NCI-H2081 (cell line): ENCODE measurements at regions not wholly inside any gene's neighbourhood (a gene's known extent, or its start where the extent isn't known, plus 50 kb on each side); places are given as distances from the start of the nearest gene placed in this dataset.

Experiments used
- DNase-seq, 2 experiments: peaks; one replicate each; lab custom pipeline; 2025; lab: John Stamatoyannopoulos, UW

GRCh38 chr7:51521054-51521453 is 204.4 kb upstream of the COBL start:
- DNase-seq: no peak

- DNase-seq: no peak
Observed at GRCh38 chr7:51518646-51519045, 202.0 kb upstream of the COBL start.

GRCh38 chr7:51517187-51517586 is 200.6 kb upstream of the COBL start:
- no peak for DNase-seq

- DNase-seq: no peak
Observed at GRCh38 chr7:51501620-51502019, 185.0 kb upstream of the COBL start.

- DNase-seq: no peak
Observed at GRCh38 chr7:51482976-51483375, 166.4 kb upstream of the COBL start.

GRCh38 chr7:51481421-51481820 is 164.8 kb upstream of the COBL start:
- no peak for DNase-seq

GRCh38 chr7:51477819-51478218 is 161.2 kb upstream of the COBL start:
- no peak for DNase-seq

GRCh38 chr7:51477323-51477722 is 160.7 kb upstream of the COBL start:
- DNase-seq: no peak

GRCh38 chr7:51476026-51476425 is 159.4 kb upstream of the COBL start:
- no peak for DNase-seq

GRCh38 chr7:51472873-51473272 is 156.3 kb upstream of the COBL start:
- DNase-seq: no peak

- DNase-seq: no peak
Observed at GRCh38 chr7:51471981-51472296, 155.3 kb upstream of the COBL start.

- no peak for DNase-seq
Observed at GRCh38 chr7:51471210-51471980, 154.8 kb upstream of the COBL start.

GRCh38 chr7:51467384-51468017 is 150.9 kb upstream of the COBL start:
- DNase-seq: no peak

GRCh38 chr7:51459809-51460208 is 143.2 kb upstream of the COBL start:
- DNase-seq: no peak

- no peak for DNase-seq
Observed at GRCh38 chr7:51458693-51459092, 142.1 kb upstream of the COBL start.

- no peak for DNase-seq
Observed at GRCh38 chr7:51457079-51457478, 140.5 kb upstream of the COBL start.

GRCh38 chr7:51456431-51457060 is 139.9 kb upstream of the COBL start:
- DNase-seq: no peak

- DNase-seq: peak; percentile 23 to 58
Observed at GRCh38 chr7:51455948-51456347, 139.3 kb upstream of the COBL start.

GRCh38 chr7:51455513-51455912 is 138.9 kb upstream of the COBL start:
- DNase-seq: no peak

GRCh38 chr7:51455086-51455485 is 138.5 kb upstream of the COBL start:
- no peak for DNase-seq

GRCh38 chr7:51452694-51453093 is 136.1 kb upstream of the COBL start:
- no peak for DNase-seq

GRCh38 chr7:51451751-51452476 is 135.3 kb upstream of the COBL start:
- DNase-seq: peak in 1 of 2 experiments; percentile 8

GRCh38 chr7:51450541-51450940 is 133.9 kb upstream of the COBL start:
- no peak for DNase-seq
